SK-N-SH treated with all-trans-retinoic acid at 6 μM for 48 hours (cell line): ENCODE measurements at regions not wholly inside any gene's neighbourhood (a gene's known extent, or its start where the extent isn't known, plus 50 kb on each side); places are given as distances from the start of the nearest gene placed in this dataset.

Experiments
- ARNTL ChIP-seq: fragments of 450-650 bp; formaldehyde crosslinking; IDR thresholded peaks from 2 replicates; pipeline ENCODE4 v1.5.0; 2020; ENCODE audit warnings: low read depth, mild to moderate bottlenecking, moderate library complexity, borderline replicate concordance
- BACH2 ChIP-seq: fragments of 250-450 bp; sonication (Bioruptor Pico); IDR thresholded peaks from 2 replicates; pipeline ENCODE4 v1.9.0; 2021; ENCODE audit warnings: mild to moderate bottlenecking, borderline replicate concordance
- GLIS3 ChIP-seq: fragments of 250-450 bp; sonication (Bioruptor Pico); IDR thresholded peaks from 2 replicates; pipeline ENCODE4 v1.5.0; 2020; ENCODE audit warnings: mild to moderate bottlenecking, moderate library complexity
- PATZ1 ChIP-seq: fragments of 250-450 bp; sonication (Bioruptor Pico); IDR thresholded peaks from 2 replicates; pipeline ENCODE4 v1.8.0; 2020; ENCODE audit warnings: mild to moderate bottlenecking, moderate library complexity, borderline replicate concordance
- RARB ChIP-seq: fragments of 250-450 bp; sonication (Bioruptor Pico); IDR thresholded peaks from 2 replicates; pipeline ENCODE4 v1.8.0; 2021; ENCODE audit warnings: mild to moderate bottlenecking, moderate library complexity
- TOX ChIP-seq: fragments of 250-450 bp; sonication (Bioruptor Pico); IDR thresholded peaks from 2 replicates; pipeline ENCODE4 v1.8.0; 2021; ENCODE audit warnings: mild to moderate bottlenecking, moderate library complexity, borderline replicate concordance
- ZC3H10 ChIP-seq: fragments of 250-450 bp; sonication (Bioruptor Pico); IDR thresholded peaks from 2 replicates; pipeline ENCODE4 v1.5.1; 2021; ENCODE audit warnings: mild to moderate bottlenecking, moderate library complexity
- ZFP3 ChIP-seq: fragments of 250-450 bp; sonication (Bioruptor Pico); IDR thresholded peaks from 2 replicates; pipeline ENCODE4 v1.5.0; 2020; ENCODE audit warnings: mild to moderate bottlenecking, moderate library complexity
- ZFP30 ChIP-seq: fragments of 450-650 bp; formaldehyde crosslinking; IDR thresholded peaks from 2 replicates; pipeline ENCODE4 v1.5.0; 2022; ENCODE audit warnings: mild to moderate bottlenecking, moderate library complexity
- ZNF70 ChIP-seq: fragments of 450-650 bp; formaldehyde crosslinking; IDR thresholded peaks from 2 replicates; pipeline ENCODE4 v1.5.0; 2020; ENCODE audit warnings: mild to moderate bottlenecking, moderate library complexity
- ZNF8 ChIP-seq: fragments of 450-650 bp; formaldehyde crosslinking; IDR thresholded peaks from 2 replicates; pipeline ENCODE4 v1.5.0; 2020; ENCODE audit warnings: mild to moderate bottlenecking, moderate library complexity
- TF ChIP-seq, protein P1 (sequence below): fragments of 250-450 bp; sonication (Bioruptor Pico); IDR thresholded peaks from 2 replicates; pipeline ENCODE4 v1.5.0; 2020; ENCODE audit warnings: mild to moderate bottlenecking, moderate library complexity
- TF ChIP-seq, protein P2 (sequence below): fragments of 250-450 bp; sonication (Bioruptor Pico); IDR thresholded peaks from 2 replicates; pipeline ENCODE4 v1.5.1; 2020; ENCODE audit warnings: low read depth, mild to moderate bottlenecking, moderate library complexity

- TF ChIP-seq, protein P1, sequence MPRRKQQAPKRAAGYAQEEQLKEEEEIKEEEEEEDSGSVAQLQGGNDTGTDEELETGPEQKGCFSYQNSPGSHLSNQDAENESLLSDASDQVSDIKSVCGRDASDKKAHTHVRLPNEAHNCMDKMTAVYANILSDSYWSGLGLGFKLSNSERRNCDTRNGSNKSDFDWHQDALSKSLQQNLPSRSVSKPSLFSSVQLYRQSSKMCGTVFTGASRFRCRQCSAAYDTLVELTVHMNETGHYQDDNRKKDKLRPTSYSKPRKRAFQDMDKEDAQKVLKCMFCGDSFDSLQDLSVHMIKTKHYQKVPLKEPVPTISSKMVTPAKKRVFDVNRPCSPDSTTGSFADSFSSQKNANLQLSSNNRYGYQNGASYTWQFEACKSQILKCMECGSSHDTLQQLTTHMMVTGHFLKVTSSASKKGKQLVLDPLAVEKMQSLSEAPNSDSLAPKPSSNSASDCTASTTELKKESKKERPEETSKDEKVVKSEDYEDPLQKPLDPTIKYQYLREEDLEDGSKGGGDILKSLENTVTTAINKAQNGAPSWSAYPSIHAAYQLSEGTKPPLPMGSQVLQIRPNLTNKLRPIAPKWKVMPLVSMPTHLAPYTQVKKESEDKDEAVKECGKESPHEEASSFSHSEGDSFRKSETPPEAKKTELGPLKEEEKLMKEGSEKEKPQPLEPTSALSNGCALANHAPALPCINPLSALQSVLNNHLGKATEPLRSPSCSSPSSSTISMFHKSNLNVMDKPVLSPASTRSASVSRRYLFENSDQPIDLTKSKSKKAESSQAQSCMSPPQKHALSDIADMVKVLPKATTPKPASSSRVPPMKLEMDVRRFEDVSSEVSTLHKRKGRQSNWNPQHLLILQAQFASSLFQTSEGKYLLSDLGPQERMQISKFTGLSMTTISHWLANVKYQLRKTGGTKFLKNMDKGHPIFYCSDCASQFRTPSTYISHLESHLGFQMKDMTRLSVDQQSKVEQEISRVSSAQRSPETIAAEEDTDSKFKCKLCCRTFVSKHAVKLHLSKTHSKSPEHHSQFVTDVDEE (CRISPR knock-in tag), result no peak
- TF ChIP-seq ARNTL (no peak), ZNF70 (CRISPR knock-in tag) (no peak), PATZ1 (no peak), RARB (CRISPR knock-in tag) (no peak), ZFP30 (CRISPR knock-in tag) (no peak), TOX (CRISPR knock-in tag) (no peak), ZNF8 (no peak), ZFP3 (CRISPR knock-in tag) (no peak), BACH2 (CRISPR knock-in tag) (no peak), GLIS3 (no peak), ZC3H10 (no peak)
- TF ChIP-seq, protein P2, sequence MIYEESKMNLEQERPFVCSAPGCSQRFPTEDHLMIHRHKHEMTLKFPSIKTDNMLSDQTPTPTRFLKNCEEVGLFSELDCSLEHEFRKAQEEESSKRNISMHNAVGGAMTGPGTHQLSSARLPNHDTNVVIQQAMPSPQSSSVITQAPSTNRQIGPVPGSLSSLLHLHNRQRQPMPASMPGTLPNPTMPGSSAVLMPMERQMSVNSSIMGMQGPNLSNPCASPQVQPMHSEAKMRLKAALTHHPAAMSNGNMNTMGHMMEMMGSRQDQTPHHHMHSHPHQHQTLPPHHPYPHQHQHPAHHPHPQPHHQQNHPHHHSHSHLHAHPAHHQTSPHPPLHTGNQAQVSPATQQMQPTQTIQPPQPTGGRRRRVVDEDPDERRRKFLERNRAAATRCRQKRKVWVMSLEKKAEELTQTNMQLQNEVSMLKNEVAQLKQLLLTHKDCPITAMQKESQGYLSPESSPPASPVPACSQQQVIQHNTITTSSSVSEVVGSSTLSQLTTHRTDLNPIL, result no peak
Measured at GRCh38 chr16:26981266-26981938, 85.3 kb upstream of the C16orf82 start.
